ENCODE measurements at regions not wholly inside any gene's neighbourhood (a gene's known extent, or its start where the extent isn't known, plus 50 kb on each side); places are given as distances from the start of the nearest gene placed in this dataset.

DNA sequence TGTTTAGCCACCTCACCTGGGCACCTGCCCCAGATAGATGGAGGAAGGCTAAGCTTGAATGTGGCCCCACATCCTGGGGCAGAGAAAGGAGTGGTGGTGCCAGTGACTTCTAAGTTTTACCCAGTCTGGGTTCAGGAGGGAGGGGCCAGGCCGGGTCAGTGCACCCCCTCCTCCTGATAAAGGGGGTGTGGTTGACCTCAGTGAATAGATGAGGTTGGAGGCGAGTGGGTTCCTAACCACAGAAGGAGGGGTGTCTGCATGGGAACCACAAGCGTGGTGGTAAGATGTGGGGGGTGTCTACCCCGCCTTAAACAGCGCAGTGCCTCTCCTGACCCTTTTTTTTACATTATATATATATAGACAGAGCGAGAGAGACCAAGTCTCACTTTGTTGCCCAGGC lies 105.3 kb upstream of the KCTD7 start:
- no peak overlapping the region; the same call in 1 of the 2 replicates for H2AK5ac ChIP-seq (ENCODE audit: low read depth, low read length)
- H3K4me2 ChIP-seq (ENCODE audit: low read depth, low read length), result no peak overlapping the region
- H4K20me1 ChIP-seq (ENCODE audit: insufficient read depth, low read length), result no peaks in the 10 kb centered on the region
- no peak overlapping the region for H2AFZ ChIP-seq (replicated peaks; ENCODE audit: low read length, poor library complexity)
- H3K79me1 ChIP-seq (ENCODE audit: low read depth in 1 of 2, low read length in 2 of 2), result no peaks in the 10 kb centered on the region
- no peak overlapping the region for H3K18ac ChIP-seq (ENCODE audit: low read depth, low read length)
- no peak overlapping the region for H2BK20ac ChIP-seq (ENCODE audit: low read depth, low read length)
- H3K27me3 ChIP-seq (ENCODE audit: control insufficient read depth, insufficient read depth, low read length), result no peaks in the 10 kb centered on the region
- H3K4me3 ChIP-seq (ENCODE audit: insufficient read depth, low read depth, low read length), result no peak overlapping the region
- no peak overlapping the region for H3K23ac ChIP-seq (ENCODE audit: low read depth, low read length)
- H2BK120ac ChIP-seq (ENCODE audit: low read depth, low read length), result no peak overlapping the region
- BruUV-seq (replicated peaks), result no TSS peak
- ChIA-PET POLR2A (ENCODE audit: unreplicated experiment) (no interaction called here), CTCF (no interaction called here)
- no peak overlapping the region for H3K14ac ChIP-seq (replicated peaks; ENCODE audit: low read depth, low read length)
- no peak overlapping the region for H2BK5ac ChIP-seq (ENCODE audit: low read depth, low read length, poor library complexity, severe bottlenecking)
- H3K9me3 ChIP-seq (ENCODE audit: control insufficient read depth, insufficient read depth, low read length), result no peaks in the 10 kb centered on the region
- no CpG with 5 or more reads among the region's 6 CpGs for WGBS, 2 experiments (ENCODE audit: extremely low coverage in 2 of 2, insufficient read length in 1 of 2)
- no peak overlapping the region for H3K9ac ChIP-seq (ENCODE audit: low read depth, low read length)
- H2AK9ac ChIP-seq (replicated peaks; ENCODE audit: low read depth, low read length, poor library complexity), result no peak overlapping the region
- TF ChIP-seq MAZ (IDR thresholded peaks at IDR 0.05; ENCODE audit: borderline replicate concordance, low read depth, low read length), result no peak
- TF ChIP-seq SMC3 (IDR thresholded peaks at IDR 0.05; ENCODE audit: low read depth, low read length), result no peak
- TF ChIP-seq POLR2A (IDR thresholded peaks at IDR 0.05; ENCODE audit: low read depth, low read length), result no peak
- no peak for TF ChIP-seq MXI1 (IDR thresholded peaks at IDR 0.05; ENCODE audit: borderline replicate concordance, low read depth, low read length)
- no peak for TF ChIP-seq ELK1 (IDR thresholded peaks at IDR 0.05; ENCODE audit: borderline replicate concordance, low read depth, low read length)
- no peak for TF ChIP-seq RAD21 (IDR thresholded peaks at IDR 0.05; ENCODE audit: low read length)
- no peak for TF ChIP-seq FOS (IDR thresholded peaks at IDR 0.05; ENCODE audit: low read depth, low read length)
- no peak for TF ChIP-seq CEBPB (IDR thresholded peaks at IDR 0.05; ENCODE audit: low read depth, low read length)
- TF ChIP-seq USF2 (IDR thresholded peaks at IDR 0.05; ENCODE audit: low read depth, low read length), result no peak
- TF ChIP-seq RFX5 (IDR thresholded peaks at IDR 0.05; ENCODE audit: low read depth, low read length), result no peak
- TF ChIP-seq MAFK (IDR thresholded peaks at IDR 0.05; ENCODE audit: low read depth, low read length), result no peak
- TF ChIP-seq BHLHE40 (IDR thresholded peaks at IDR 0.05; ENCODE audit: low read depth, low read length), result no peak
- no peak for TF ChIP-seq NFE2L2 (IDR thresholded peaks at IDR 0.05; ENCODE audit: low read depth, low read length)
- no peak for TF ChIP-seq CHD1 (IDR thresholded peaks at IDR 0.05; ENCODE audit: low read depth, low read length)
- TF ChIP-seq RCOR1 (IDR thresholded peaks at IDR 0.05; ENCODE audit: insufficient replicate concordance, low read length), result no peak
- no peak for TF ChIP-seq CTCF (conservative IDR thresholded peaks at IDR 0.05; ENCODE audit: low read depth, low read length)
- no peak overlapping the region for H4K8ac ChIP-seq (ENCODE audit: low read depth in 2 of 2, low read length in 2 of 2)
- peaks cover 3% of the 10 kb centered on the region; the same call in 1 of the 2 replicates for H3K9me1 ChIP-seq (ENCODE audit: insufficient read depth, low read length)
- H3K27ac ChIP-seq (ENCODE audit: insufficient read depth, low read length), result no peak overlapping the region
- H3K4me1 ChIP-seq (ENCODE audit: control insufficient read depth, insufficient read depth, low read length), result no peaks in the 10 kb centered on the region
- intact Hi-C loops (cut with micrococcal nuclease), result no loop called here
- no peak overlapping the region for H2BK15ac ChIP-seq (ENCODE audit: low read depth, low read length)
- dilution Hi-C loops (cut with HindIII; ENCODE audit: low sequenced_read_pairs, unreplicated experiment), result no loop called here
- no peak overlapping the region for H3K4ac ChIP-seq (ENCODE audit: low read depth, low read length)
- H4K91ac ChIP-seq (ENCODE audit: insufficient read depth, low read depth, low read length), result no peak overlapping the region
- H3K56ac ChIP-seq (ENCODE audit: extremely low read depth, insufficient read depth, low read length), result no peak overlapping the region
- in situ Hi-C loops (cut with MboI; ENCODE audit: low sequenced_read_pairs), result no loop called here
- H3K36me3 ChIP-seq (ENCODE audit: control insufficient read depth, insufficient read depth, low read length), result peaks cover 5% of the 10 kb centered on the region; the same call in 1 of the 2 replicates
- no peak for ATAC-seq (ENCODE audit: low read depth)
- H4K5ac ChIP-seq (ENCODE audit: low read depth, low read length), result no peak overlapping the region
- DNase-seq, result no peak
